NT2/D1 (cell line): ENCODE measurements at regions not wholly inside any gene's neighbourhood (a gene's known extent, or its start where the extent isn't known, plus 50 kb on each side); places are given as distances from the start of the nearest gene placed in this dataset.

Source experiments
- YY1 ChIP-seq: IDR thresholded peaks from 2 replicates; pipeline ENCODE4 v1.6.1; 2011; ENCODE audit not compliant: insufficient read length, insufficient read depth
- ZNF274 ChIP-seq: IDR thresholded peaks from 2 replicates; pipeline ENCODE4 v1.6.1; 2011; ENCODE audit warnings: mild to moderate bottlenecking, low read depth, low read length

- no peak for TF ChIP-seq YY1
- no peak for TF ChIP-seq ZNF274
Measured at GRCh38 chr1:168447871-168448270, 95.9 kb downstream of the XCL2 start.
